A549 (cell line): ENCODE measurements at regions not wholly inside any gene's neighbourhood (a gene's known extent, or its start where the extent isn't known, plus 50 kb on each side); places are given as distances from the start of the nearest gene placed in this dataset.

Experiments
- CHD2 ChIP-seq: fragments of 150-350 bp; IDR thresholded peaks from 2 replicates; pipeline ENCODE4 v1.6.1; 2014; ENCODE audit warnings: low read length; ENCODE audit not compliant: partially characterized antibody
- EP300 ChIP-seq, 2 experiments: fragments of >200 bp; sonication (Bioruptor Twin); formaldehyde crosslinking; IDR thresholded peaks; 2 replicates in 1 of 2; 3 replicates in 1 of 2; pipeline ENCODE4 v1.6.1; 2016 to 2017
- FOSL2 ChIP-seq, 2 experiments: fragments of 450-650 bp in 1 of 2; fragments of >200 bp in 1 of 2; sonication (Bioruptor Twin) in 1 of 2; formaldehyde crosslinking; IDR thresholded peaks; 2 replicates each; pipeline versions ENCODE4 v1.5.0 to v1.6.1; 2016 to 2020; ENCODE audit warnings: mild to moderate bottlenecking in 1 of 2, moderate library complexity in 1 of 2
- HDAC2 ChIP-seq: fragments of 200-600 bp; sonication (generic); IDR thresholded peaks from 2 replicates; pipeline ENCODE4 v1.6.1; 2016
- POLR2A ChIP-seq: IDR thresholded peaks from 2 replicates; pipeline ENCODE4 v1.6.1; 2012; ENCODE audit warnings: mild to moderate bottlenecking, low read length
- RAD21 ChIP-seq, 2 experiments: fragments of >200 bp in 1 of 2; sonication (Bioruptor Twin) in 1 of 2; formaldehyde crosslinking in 1 of 2; IDR thresholded peaks in 1 of 2; conservative IDR thresholded peaks in 1 of 2; 2 replicates in 1 of 2; 3 replicates in 1 of 2; pipeline ENCODE4 v1.6.1; 2012 to 2018; ENCODE audit warnings: inconsistent platforms in 1 of 2
- RARB ChIP-seq: fragments of 250-450 bp; sonication (Bioruptor Pico); IDR thresholded peaks from 2 replicates; pipeline ENCODE4 v1.8.0; 2021; ENCODE audit warnings: mild to moderate bottlenecking, moderate library complexity
- RFX5 ChIP-seq: fragments of 450-650 bp; IDR thresholded peaks from 2 replicates; pipeline ENCODE4 v1.7.1; 2014; ENCODE audit warnings: antibody characterized with exemption, mild to moderate bottlenecking, moderate library complexity
- ZFP36 ChIP-seq: fragments of 450-650 bp; IDR thresholded peaks from 2 replicates; pipeline ENCODE4 v1.6.1; 2014; ENCODE audit warnings: borderline replicate concordance; ENCODE audit not compliant: partially characterized antibody
- TF ChIP-seq, protein P1 (sequence below): fragments of 450-650 bp; IDR thresholded peaks from 2 replicates; pipeline ENCODE4 v1.6.1; 2014; ENCODE audit warnings: antibody characterized with exemption
- TF ChIP-seq, protein P2 (sequence below): fragments of >200 bp; sonication (Bioruptor Twin); formaldehyde crosslinking; IDR thresholded peaks from 3 replicates; pipeline ENCODE4 v1.5.1; 2016
- TF ChIP-seq, protein P3 (sequence below): IDR thresholded peaks from 2 replicates; pipeline ENCODE4 v1.6.1; 2012
- TF ChIP-seq, protein P4 (sequence below): fragments of 250-450 bp; sonication (Bioruptor Pico); IDR thresholded peaks from 2 replicates; pipeline ENCODE4 v1.5.0; 2021; ENCODE audit warnings: mild to moderate bottlenecking, moderate library complexity, borderline replicate concordance
- TF ChIP-seq, protein P5 (sequence below): fragments of 150-350 bp; IDR thresholded peaks from 2 replicates; pipeline ENCODE4 v1.6.1; 2014; ENCODE audit warnings: low read depth, mild to moderate bottlenecking, low read length

DNA sequence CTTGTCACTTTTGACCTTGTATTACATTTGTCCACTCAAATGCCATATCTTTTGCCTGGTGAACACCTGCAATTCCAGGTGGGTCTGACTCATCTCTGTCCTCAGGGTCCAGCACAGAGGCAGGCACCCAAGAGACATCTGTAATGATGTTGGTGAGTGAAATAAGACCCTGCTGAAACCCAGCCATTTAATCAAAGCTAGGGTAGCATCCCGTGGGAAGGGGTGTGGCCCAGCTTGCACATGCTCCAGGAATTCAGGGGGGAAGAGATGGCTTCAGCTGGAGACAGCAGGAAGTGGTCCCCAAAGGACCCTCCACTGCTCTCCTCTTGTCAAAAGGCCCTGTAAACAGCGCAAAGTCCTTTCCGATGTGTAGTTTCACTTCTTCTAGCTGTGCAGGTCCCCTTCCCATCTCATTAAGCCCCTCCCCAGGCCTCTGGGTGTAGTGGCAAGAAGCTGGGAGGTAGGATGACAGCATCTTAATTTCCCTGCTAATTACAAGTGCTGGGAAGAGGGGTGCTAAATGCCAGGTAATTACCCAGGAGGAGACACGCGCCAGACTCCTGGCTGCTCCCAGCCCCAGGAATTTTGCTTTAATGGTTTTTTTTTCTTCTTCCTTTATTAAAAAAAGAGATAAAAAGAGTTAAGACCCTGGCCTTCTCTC, 54.4 kb upstream of the TRABD2B start:
- TF ChIP-seq HDAC2: no peak
- TF ChIP-seq POLR2A: no peak
- TF ChIP-seq, protein P1, sequence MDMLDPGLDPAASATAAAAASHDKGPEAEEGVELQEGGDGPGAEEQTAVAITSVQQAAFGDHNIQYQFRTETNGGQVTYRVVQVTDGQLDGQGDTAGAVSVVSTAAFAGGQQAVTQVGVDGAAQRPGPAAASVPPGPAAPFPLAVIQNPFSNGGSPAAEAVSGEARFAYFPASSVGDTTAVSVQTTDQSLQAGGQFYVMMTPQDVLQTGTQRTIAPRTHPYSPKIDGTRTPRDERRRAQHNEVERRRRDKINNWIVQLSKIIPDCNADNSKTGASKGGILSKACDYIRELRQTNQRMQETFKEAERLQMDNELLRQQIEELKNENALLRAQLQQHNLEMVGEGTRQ: no peak
- TF ChIP-seq, protein P2, sequence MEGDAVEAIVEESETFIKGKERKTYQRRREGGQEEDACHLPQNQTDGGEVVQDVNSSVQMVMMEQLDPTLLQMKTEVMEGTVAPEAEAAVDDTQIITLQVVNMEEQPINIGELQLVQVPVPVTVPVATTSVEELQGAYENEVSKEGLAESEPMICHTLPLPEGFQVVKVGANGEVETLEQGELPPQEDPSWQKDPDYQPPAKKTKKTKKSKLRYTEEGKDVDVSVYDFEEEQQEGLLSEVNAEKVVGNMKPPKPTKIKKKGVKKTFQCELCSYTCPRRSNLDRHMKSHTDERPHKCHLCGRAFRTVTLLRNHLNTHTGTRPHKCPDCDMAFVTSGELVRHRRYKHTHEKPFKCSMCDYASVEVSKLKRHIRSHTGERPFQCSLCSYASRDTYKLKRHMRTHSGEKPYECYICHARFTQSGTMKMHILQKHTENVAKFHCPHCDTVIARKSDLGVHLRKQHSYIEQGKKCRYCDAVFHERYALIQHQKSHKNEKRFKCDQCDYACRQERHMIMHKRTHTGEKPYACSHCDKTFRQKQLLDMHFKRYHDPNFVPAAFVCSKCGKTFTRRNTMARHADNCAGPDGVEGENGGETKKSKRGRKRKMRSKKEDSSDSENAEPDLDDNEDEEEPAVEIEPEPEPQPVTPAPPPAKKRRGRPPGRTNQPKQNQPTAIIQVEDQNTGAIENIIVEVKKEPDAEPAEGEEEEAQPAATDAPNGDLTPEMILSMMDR: no peak
- TF ChIP-seq, protein P3, sequence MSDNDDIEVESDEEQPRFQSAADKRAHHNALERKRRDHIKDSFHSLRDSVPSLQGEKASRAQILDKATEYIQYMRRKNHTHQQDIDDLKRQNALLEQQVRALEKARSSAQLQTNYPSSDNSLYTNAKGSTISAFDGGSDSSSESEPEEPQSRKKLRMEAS: no peak
- TF ChIP-seq, protein P4, sequence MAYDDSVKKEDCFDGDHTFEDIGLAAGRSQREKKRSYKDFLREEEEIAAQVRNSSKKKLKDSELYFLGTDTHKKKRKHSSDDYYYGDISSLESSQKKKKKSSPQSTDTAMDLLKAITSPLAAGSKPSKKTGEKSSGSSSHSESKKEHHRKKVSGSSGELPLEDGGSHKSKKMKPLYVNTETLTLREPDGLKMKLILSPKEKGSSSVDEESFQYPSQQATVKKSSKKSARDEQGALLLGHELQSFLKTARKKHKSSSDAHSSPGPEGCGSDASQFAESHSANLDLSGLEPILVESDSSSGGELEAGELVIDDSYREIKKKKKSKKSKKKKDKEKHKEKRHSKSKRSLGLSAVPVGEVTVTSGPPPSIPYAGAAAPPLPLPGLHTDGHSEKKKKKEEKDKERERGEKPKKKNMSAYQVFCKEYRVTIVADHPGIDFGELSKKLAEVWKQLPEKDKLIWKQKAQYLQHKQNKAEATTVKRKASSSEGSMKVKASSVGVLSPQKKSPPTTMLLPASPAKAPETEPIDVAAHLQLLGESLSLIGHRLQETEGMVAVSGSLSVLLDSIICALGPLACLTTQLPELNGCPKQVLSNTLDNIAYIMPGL (CRISPR knock-in tag): no peak
- TF ChIP-seq, protein P5, sequence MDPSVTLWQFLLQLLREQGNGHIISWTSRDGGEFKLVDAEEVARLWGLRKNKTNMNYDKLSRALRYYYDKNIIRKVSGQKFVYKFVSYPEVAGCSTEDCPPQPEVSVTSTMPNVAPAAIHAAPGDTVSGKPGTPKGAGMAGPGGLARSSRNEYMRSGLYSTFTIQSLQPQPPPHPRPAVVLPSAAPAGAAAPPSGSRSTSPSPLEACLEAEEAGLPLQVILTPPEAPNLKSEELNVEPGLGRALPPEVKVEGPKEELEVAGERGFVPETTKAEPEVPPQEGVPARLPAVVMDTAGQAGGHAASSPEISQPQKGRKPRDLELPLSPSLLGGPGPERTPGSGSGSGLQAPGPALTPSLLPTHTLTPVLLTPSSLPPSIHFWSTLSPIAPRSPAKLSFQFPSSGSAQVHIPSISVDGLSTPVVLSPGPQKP: no peak
- no peak for TF ChIP-seq RARB (CRISPR knock-in tag)
- no peak for TF ChIP-seq EP300 (IDR thresholded peaks at IDR 0.05)
- TF ChIP-seq ZFP36: no peak
- no peak for TF ChIP-seq RAD21 (conservative IDR thresholded peaks at IDR 0.05 in 1 of 2, IDR thresholded peaks at IDR 0.05 in 1 of 2)
- TF ChIP-seq FOSL2 (IDR thresholded peaks at IDR 0.05): no peak
- no peak for TF ChIP-seq FOSL2 (CRISPR knock-in tag; IDR thresholded peaks at IDR 0.05)
- TF ChIP-seq CHD2: no peak
- TF ChIP-seq RFX5: no peak
